SK-N-SH treated with all-trans-retinoic acid at 6 μM for 48 hours (cell line): ENCODE measurements at regions not wholly inside any gene's neighbourhood (a gene's known extent, or its start where the extent isn't known, plus 50 kb on each side); places are given as distances from the start of the nearest gene placed in this dataset.
"Not testable (repeated sequence)": the region's sequence is repeated elsewhere in the genome, so short reads cannot be mapped to it uniquely, and the experiment has no call there.

Source experiments
- ATAC-seq: fragments of 200-7000 bp; cut with Tn5 transposase; 3 replicates; pipeline ENCODE4 v1.9.1; 2020; ENCODE audit warnings: mild to moderate bottlenecking, moderate library complexity
- ARNTL ChIP-seq: fragments of 450-650 bp; formaldehyde crosslinking; IDR thresholded peaks from 2 replicates; pipeline ENCODE4 v1.5.0; 2020; ENCODE audit warnings: low read depth, mild to moderate bottlenecking, moderate library complexity, borderline replicate concordance
- BACH2 ChIP-seq: fragments of 250-450 bp; sonication (Bioruptor Pico); IDR thresholded peaks from 2 replicates; pipeline ENCODE4 v1.9.0; 2021; ENCODE audit warnings: mild to moderate bottlenecking, borderline replicate concordance
- CSDC2 ChIP-seq: fragments of 250-450 bp; sonication (Bioruptor Pico); IDR thresholded peaks from 2 replicates; pipeline ENCODE4 v1.5.0; 2020; ENCODE audit warnings: mild to moderate bottlenecking, moderate library complexity
- ESRRG ChIP-seq: fragments of 250-450 bp; sonication (Bioruptor Pico); IDR thresholded peaks from 2 replicates; pipeline ENCODE4 v1.6.1; 2021; ENCODE audit warnings: mild to moderate bottlenecking
- GLIS3 ChIP-seq: fragments of 250-450 bp; sonication (Bioruptor Pico); IDR thresholded peaks from 2 replicates; pipeline ENCODE4 v1.5.0; 2020; ENCODE audit warnings: mild to moderate bottlenecking, moderate library complexity
- ISL1 ChIP-seq: fragments of 250-450 bp; sonication (Bioruptor Pico); IDR thresholded peaks from 2 replicates; pipeline ENCODE4 v2.1.2; 2022; ENCODE audit warnings: mild to moderate bottlenecking, moderate library complexity
- OSR1 ChIP-seq: fragments of 250-450 bp; sonication (Bioruptor Pico); IDR thresholded peaks from 2 replicates; pipeline ENCODE4 v1.8.0; 2022; ENCODE audit warnings: moderate library complexity, mild to moderate bottlenecking, inconsistent platforms
- PPARA ChIP-seq: fragments of 250-450 bp; sonication (Bioruptor Pico); IDR thresholded peaks from 2 replicates; pipeline ENCODE4 v1.5.0; 2020; ENCODE audit warnings: mild to moderate bottlenecking, borderline replicate concordance
- RARB ChIP-seq: fragments of 250-450 bp; sonication (Bioruptor Pico); IDR thresholded peaks from 2 replicates; pipeline ENCODE4 v1.8.0; 2021; ENCODE audit warnings: mild to moderate bottlenecking, moderate library complexity
- SNAI2 ChIP-seq: fragments of 250-450 bp; sonication (Bioruptor Pico); IDR thresholded peaks from 2 replicates; pipeline ENCODE4 v1.5.0; 2020; ENCODE audit warnings: mild to moderate bottlenecking, moderate library complexity
- TCF4 ChIP-seq: fragments of 250-450 bp; sonication (Bioruptor Pico); IDR thresholded peaks from 2 replicates; pipeline ENCODE4 v1.8.0; 2021; ENCODE audit warnings: mild to moderate bottlenecking, moderate library complexity, borderline replicate concordance
- TOX ChIP-seq: fragments of 250-450 bp; sonication (Bioruptor Pico); IDR thresholded peaks from 2 replicates; pipeline ENCODE4 v1.8.0; 2021; ENCODE audit warnings: mild to moderate bottlenecking, moderate library complexity, borderline replicate concordance
- ZC3H10 ChIP-seq: fragments of 250-450 bp; sonication (Bioruptor Pico); IDR thresholded peaks from 2 replicates; pipeline ENCODE4 v1.5.1; 2021; ENCODE audit warnings: mild to moderate bottlenecking, moderate library complexity
- ZFP3 ChIP-seq: fragments of 250-450 bp; sonication (Bioruptor Pico); IDR thresholded peaks from 2 replicates; pipeline ENCODE4 v1.5.0; 2020; ENCODE audit warnings: mild to moderate bottlenecking, moderate library complexity
- ZFP30 ChIP-seq: fragments of 450-650 bp; formaldehyde crosslinking; IDR thresholded peaks from 2 replicates; pipeline ENCODE4 v1.5.0; 2022; ENCODE audit warnings: mild to moderate bottlenecking, moderate library complexity
- ZNF565 ChIP-seq: fragments of 450-650 bp; formaldehyde crosslinking; conservative IDR thresholded peaks from 2 replicates; pipeline ENCODE4 v1.5.0; 2020; ENCODE audit warnings: low read depth, mild to moderate bottlenecking, moderate library complexity
- ZNF70 ChIP-seq: fragments of 450-650 bp; formaldehyde crosslinking; IDR thresholded peaks from 2 replicates; pipeline ENCODE4 v1.5.0; 2020; ENCODE audit warnings: mild to moderate bottlenecking, moderate library complexity
- ZNF8 ChIP-seq: fragments of 450-650 bp; formaldehyde crosslinking; IDR thresholded peaks from 2 replicates; pipeline ENCODE4 v1.5.0; 2020; ENCODE audit warnings: mild to moderate bottlenecking, moderate library complexity
- TF ChIP-seq, protein P1 (sequence below): fragments of 250-450 bp; sonication (Bioruptor Pico); IDR thresholded peaks from 2 replicates; pipeline ENCODE4 v1.5.1; 2020; ENCODE audit warnings: low read depth, mild to moderate bottlenecking, moderate library complexity
- TF ChIP-seq, protein P2 (sequence below): fragments of 250-450 bp; sonication (Bioruptor Pico); IDR thresholded peaks from 2 replicates; pipeline ENCODE4 v1.8.0; 2021; ENCODE audit warnings: low read depth, mild to moderate bottlenecking, moderate library complexity, borderline replicate concordance
- TF ChIP-seq, protein P3 (sequence below): fragments of 250-450 bp; sonication (Bioruptor Pico); IDR thresholded peaks from 2 replicates; pipeline ENCODE4 v1.5.1; 2021; ENCODE audit warnings: mild to moderate bottlenecking, moderate library complexity
- TF ChIP-seq, protein P4 (sequence below): fragments of 250-450 bp; sonication (Bioruptor Pico); IDR thresholded peaks from 2 replicates; pipeline ENCODE4 v1.5.0; 2020; ENCODE audit warnings: mild to moderate bottlenecking, moderate library complexity
- TF ChIP-seq, protein P5 (sequence below): fragments of 250-450 bp; sonication (Bioruptor Pico); IDR thresholded peaks from 2 replicates; pipeline ENCODE4 v1.8.0; 2020; ENCODE audit warnings: mild to moderate bottlenecking, moderate library complexity, borderline replicate concordance

GRCh38 chr2:163943403-163944346, 207.9 kb upstream of the FIGN start:
- no peak for ATAC-seq
- TF ChIP-seq ZFP30 (CRISPR knock-in tag) = no peak
- no peak for TF ChIP-seq PPARA (CRISPR knock-in tag)
- no peak for TF ChIP-seq RARB
- no peak for TF ChIP-seq TCF4 (CRISPR knock-in tag)
- no peak for TF ChIP-seq SNAI2
- TF ChIP-seq BACH2 = no peak
- TF ChIP-seq, protein P1, sequence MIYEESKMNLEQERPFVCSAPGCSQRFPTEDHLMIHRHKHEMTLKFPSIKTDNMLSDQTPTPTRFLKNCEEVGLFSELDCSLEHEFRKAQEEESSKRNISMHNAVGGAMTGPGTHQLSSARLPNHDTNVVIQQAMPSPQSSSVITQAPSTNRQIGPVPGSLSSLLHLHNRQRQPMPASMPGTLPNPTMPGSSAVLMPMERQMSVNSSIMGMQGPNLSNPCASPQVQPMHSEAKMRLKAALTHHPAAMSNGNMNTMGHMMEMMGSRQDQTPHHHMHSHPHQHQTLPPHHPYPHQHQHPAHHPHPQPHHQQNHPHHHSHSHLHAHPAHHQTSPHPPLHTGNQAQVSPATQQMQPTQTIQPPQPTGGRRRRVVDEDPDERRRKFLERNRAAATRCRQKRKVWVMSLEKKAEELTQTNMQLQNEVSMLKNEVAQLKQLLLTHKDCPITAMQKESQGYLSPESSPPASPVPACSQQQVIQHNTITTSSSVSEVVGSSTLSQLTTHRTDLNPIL = no peak
- no peak for TF ChIP-seq ISL1 (CRISPR knock-in tag)
- TF ChIP-seq, protein P2, sequence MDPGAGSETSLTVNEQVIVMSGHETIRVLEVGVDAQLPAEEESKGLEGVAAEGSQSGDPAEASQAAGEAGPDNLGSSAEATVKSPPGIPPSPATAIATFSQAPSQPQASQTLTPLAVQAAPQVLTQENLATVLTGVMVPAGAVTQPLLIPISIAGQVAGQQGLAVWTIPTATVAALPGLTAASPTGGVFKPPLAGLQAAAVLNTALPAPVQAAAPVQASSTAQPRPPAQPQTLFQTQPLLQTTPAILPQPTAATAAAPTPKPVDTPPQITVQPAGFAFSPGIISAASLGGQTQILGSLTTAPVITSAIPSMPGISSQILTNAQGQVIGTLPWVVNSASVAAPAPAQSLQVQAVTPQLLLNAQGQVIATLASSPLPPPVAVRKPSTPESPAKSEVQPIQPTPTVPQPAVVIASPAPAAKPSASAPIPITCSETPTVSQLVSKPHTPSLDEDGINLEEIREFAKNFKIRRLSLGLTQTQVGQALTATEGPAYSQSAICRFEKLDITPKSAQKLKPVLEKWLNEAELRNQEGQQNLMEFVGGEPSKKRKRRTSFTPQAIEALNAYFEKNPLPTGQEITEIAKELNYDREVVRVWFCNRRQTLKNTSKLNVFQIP (CRISPR knock-in tag) = no peak
- TF ChIP-seq TOX (CRISPR knock-in tag) = no peak
- TF ChIP-seq, protein P3, sequence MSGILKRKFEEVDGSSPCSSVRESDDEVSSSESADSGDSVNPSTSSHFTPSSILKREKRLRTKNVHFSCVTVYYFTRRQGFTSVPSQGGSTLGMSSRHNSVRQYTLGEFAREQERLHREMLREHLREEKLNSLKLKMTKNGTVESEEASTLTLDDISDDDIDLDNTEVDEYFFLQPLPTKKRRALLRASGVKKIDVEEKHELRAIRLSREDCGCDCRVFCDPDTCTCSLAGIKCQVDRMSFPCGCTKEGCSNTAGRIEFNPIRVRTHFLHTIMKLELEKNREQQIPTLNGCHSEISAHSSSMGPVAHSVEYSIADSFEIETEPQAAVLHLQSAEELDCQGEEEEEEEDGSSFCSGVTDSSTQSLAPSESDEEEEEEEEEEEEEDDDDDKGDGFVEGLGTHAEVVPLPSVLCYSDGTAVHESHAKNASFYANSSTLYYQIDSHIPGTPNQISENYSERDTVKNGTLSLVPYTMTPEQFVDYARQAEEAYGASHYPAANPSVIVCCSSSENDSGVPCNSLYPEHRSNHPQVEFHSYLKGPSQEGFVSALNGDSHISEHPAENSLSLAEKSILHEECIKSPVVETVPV = no peak
- no peak for TF ChIP-seq ESRRG
- TF ChIP-seq, protein P4, sequence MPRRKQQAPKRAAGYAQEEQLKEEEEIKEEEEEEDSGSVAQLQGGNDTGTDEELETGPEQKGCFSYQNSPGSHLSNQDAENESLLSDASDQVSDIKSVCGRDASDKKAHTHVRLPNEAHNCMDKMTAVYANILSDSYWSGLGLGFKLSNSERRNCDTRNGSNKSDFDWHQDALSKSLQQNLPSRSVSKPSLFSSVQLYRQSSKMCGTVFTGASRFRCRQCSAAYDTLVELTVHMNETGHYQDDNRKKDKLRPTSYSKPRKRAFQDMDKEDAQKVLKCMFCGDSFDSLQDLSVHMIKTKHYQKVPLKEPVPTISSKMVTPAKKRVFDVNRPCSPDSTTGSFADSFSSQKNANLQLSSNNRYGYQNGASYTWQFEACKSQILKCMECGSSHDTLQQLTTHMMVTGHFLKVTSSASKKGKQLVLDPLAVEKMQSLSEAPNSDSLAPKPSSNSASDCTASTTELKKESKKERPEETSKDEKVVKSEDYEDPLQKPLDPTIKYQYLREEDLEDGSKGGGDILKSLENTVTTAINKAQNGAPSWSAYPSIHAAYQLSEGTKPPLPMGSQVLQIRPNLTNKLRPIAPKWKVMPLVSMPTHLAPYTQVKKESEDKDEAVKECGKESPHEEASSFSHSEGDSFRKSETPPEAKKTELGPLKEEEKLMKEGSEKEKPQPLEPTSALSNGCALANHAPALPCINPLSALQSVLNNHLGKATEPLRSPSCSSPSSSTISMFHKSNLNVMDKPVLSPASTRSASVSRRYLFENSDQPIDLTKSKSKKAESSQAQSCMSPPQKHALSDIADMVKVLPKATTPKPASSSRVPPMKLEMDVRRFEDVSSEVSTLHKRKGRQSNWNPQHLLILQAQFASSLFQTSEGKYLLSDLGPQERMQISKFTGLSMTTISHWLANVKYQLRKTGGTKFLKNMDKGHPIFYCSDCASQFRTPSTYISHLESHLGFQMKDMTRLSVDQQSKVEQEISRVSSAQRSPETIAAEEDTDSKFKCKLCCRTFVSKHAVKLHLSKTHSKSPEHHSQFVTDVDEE (CRISPR knock-in tag) = no peak
- no peak for TF ChIP-seq ZFP3
- TF ChIP-seq ZNF70 = no peak
- no peak for TF ChIP-seq CSDC2 (CRISPR knock-in tag)
- no peak for TF ChIP-seq ZNF565 (CRISPR knock-in tag)
- TF ChIP-seq, all 23 proteins: peak for 0

DNA sequence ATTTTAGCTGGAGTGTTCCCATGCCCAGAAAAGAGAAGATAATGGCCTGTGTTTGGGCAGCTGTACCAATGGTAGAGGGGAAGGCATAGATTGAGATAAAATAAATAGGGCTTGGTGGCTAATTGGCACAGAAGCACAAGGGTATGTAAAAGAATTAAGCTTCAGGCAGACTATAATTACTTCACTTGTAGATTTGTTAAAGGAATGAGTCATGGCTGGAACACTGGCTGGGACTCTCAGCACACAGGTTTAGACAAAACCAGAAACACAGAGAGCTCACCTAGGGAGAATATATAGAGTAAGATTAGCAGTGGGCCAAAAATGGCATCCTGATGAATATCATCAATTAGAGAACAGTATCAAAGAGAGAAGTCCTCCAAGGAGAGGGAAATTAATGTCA, 198.3 kb upstream of the FIGN start:
- ATAC-seq = no peak

GRCh38 chr2:163919717-163920116, 183.9 kb upstream of the FIGN start:
- ATAC-seq = no peak
- TF ChIP-seq, protein P3 = no peak
- TF ChIP-seq, protein P5, sequence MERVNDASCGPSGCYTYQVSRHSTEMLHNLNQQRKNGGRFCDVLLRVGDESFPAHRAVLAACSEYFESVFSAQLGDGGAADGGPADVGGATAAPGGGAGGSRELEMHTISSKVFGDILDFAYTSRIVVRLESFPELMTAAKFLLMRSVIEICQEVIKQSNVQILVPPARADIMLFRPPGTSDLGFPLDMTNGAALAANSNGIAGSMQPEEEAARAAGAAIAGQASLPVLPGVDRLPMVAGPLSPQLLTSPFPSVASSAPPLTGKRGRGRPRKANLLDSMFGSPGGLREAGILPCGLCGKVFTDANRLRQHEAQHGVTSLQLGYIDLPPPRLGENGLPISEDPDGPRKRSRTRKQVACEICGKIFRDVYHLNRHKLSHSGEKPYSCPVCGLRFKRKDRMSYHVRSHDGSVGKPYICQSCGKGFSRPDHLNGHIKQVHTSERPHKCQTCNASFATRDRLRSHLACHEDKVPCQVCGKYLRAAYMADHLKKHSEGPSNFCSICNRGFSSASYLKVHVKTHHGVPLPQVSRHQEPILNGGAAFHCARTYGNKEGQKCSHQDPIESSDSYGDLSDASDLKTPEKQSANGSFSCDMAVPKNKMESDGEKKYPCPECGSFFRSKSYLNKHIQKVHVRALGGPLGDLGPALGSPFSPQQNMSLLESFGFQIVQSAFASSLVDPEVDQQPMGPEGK (CRISPR knock-in tag) = no peak
- no peak for TF ChIP-seq ESRRG
- TF ChIP-seq OSR1 = no peak
- no peak for TF ChIP-seq SNAI2
- TF ChIP-seq ZFP30 (CRISPR knock-in tag) = no peak
- TF ChIP-seq CSDC2 (CRISPR knock-in tag) = no peak
- no peak for TF ChIP-seq ARNTL
- TF ChIP-seq ZNF70 = no peak
- no peak for TF ChIP-seq PPARA (CRISPR knock-in tag)
- no peak for TF ChIP-seq ISL1 (CRISPR knock-in tag)
- no peak for TF ChIP-seq BACH2
- no peak for TF ChIP-seq TOX (CRISPR knock-in tag)
- TF ChIP-seq GLIS3 (CRISPR knock-in tag) = no peak
- TF ChIP-seq, protein P1 = no peak
- no peak for TF ChIP-seq ZFP3
- TF ChIP-seq ZC3H10 = no peak
- no peak for TF ChIP-seq ZNF8

More for the DNA sequence above, 198.3 kb upstream of the FIGN start:
- TF ChIP-seq ZFP30 (CRISPR knock-in tag) (no peak), ARNTL (no peak), ESRRG (no peak)
- TF ChIP-seq, all 23 proteins: peak for 0

DNA sequence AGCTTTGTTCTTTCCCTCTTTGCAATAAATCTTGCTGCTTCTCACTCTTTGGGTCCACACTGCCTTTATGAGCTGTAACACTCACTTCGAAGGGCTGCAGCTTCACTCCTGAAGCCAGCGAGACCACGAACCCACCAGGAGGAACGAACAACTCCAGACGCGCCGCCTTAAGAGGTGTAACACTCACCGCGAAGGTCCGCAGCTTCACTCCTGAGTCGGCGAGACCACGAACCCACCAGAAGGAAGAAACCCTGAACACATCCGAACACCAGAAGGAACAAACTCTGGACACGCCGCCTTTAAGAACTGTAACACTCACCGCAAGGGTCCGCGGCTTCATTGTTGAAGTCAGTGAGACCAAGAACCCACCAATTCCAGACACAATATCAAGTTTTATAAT, 178.7 kb upstream of the FIGN start:
- not testable (repeated sequence) for ATAC-seq

GRCh38 chr2:163913532-163913944, 177.7 kb upstream of the FIGN start:
- not testable (repeated sequence) for ATAC-seq
